ENCODE measurements at regions not wholly inside any gene's neighbourhood (a gene's known extent, or its start where the extent isn't known, plus 50 kb on each side); places are given as distances from the start of the nearest gene placed in this dataset.

- TF ChIP-seq POLR2A (IDR thresholded peaks at IDR 0.05) (no peak), CTCF (IDR thresholded peaks at IDR 0.05) (no peak), EP300 (IDR thresholded peaks at IDR 0.05) (no peak)
- 90 to 94% methylated on average over 1 of the region's 1 CpG for WGBS, 2 donors
- Histone ChIP-seq H3K4me3 (no peak overlapping the region), H3K9me3 (no peaks in the 10 kb centered on the region), H3K27ac (no peak overlapping the region), H3K4me1 (no peaks in the 10 kb centered on the region), H3K36me3 (no peaks in the 10 kb centered on the region), H3K27me3 (no peaks in the 10 kb centered on the region)
- no peak for DNase-seq (ENCODE audit: low spot score in 2 of 2)
Observed at GRCh38 chr5:111017731-111018130, 53.8 kb upstream of the TSLP start.

All from tibial nerve (tissue), 4 donors.